Smooth muscle cell (in vitro differentiated cells): ENCODE measurements at regions not wholly inside any gene's neighbourhood (a gene's known extent, or its start where the extent isn't known, plus 50 kb on each side); places are given as distances from the start of the nearest gene placed in this dataset.
"Not testable (repeated sequence)": the region's sequence is repeated elsewhere in the genome, so short reads cannot be mapped to it uniquely, and the experiment has no call there.

Source experiments
- DNase-seq: peaks from one replicate; lab custom pipeline; 2025; ENCODE audit not compliant: unreplicated experiment; lab: John Stamatoyannopoulos, UW
- H2AFZ ChIP-seq: fragments of 200-600 bp; sonication (generic); 2 replicates; pipeline ENCODE4 v1.6.0; 2016; ENCODE audit warnings: antibody characterized with exemption, low read depth, mild to moderate bottlenecking
- H3F3A ChIP-seq: fragments of 200-600 bp; sonication (generic); 2 replicates; pipeline ENCODE4 v1.6.0; 2017; ENCODE audit warnings: antibody characterized with exemption, low read depth
- H3K27ac ChIP-seq: fragments of 200-600 bp; sonication (generic); 2 replicates; pipeline ENCODE4 v1.5.1; 2016; ENCODE audit warnings: low read depth, mild to moderate bottlenecking
- H3K27me3 ChIP-seq: fragments of 200-600 bp; sonication (generic); 2 replicates; pipeline ENCODE4 v1.6.1; 2016; ENCODE audit warnings: low read depth, mild to moderate bottlenecking
- H3K36me3 ChIP-seq: fragments of 200-600 bp; sonication (generic); 2 replicates; pipeline ENCODE4 v1.5.1; 2016; ENCODE audit warnings: low read depth
- H3K4me1 ChIP-seq: fragments of 200-600 bp; sonication (generic); 2 replicates; pipeline ENCODE4 v1.5.1; 2016; ENCODE audit warnings: low read depth
- H3K4me2 ChIP-seq: fragments of 200-600 bp; sonication (generic); 2 replicates; pipeline ENCODE4 v1.6.0; 2016; ENCODE audit warnings: mild to moderate bottlenecking
- H3K4me3 ChIP-seq: fragments of 200-600 bp; sonication (generic); 2 replicates; pipeline ENCODE4 v1.5.1; 2016; ENCODE audit warnings: mild to moderate bottlenecking
- H3K79me2 ChIP-seq: fragments of 200-600 bp; sonication (generic); 2 replicates; pipeline ENCODE4 v1.6.0; 2016; ENCODE audit warnings: low read depth, mild to moderate bottlenecking
- H3K9ac ChIP-seq: fragments of 200-600 bp; sonication (generic); 2 replicates; pipeline ENCODE4 v1.6.0; 2016; ENCODE audit warnings: low read depth
- H3K9me3 ChIP-seq: fragments of 200-600 bp; sonication (generic); replicated peaks from 2 replicates; pipeline ENCODE4 v1.5.1; 2016; ENCODE audit warnings: low read depth
- H4K20me1 ChIP-seq: fragments of 200-600 bp; sonication (generic); 2 replicates; pipeline ENCODE4 v1.6.0; 2016; ENCODE audit warnings: low read depth
- WGBS: methylation state at CpG from one replicate; pipeline ENCODE4 v1.1.7; 2016; ENCODE audit warnings: low lambda C conversion rate; 5-methylcytosine and 5-hydroxymethylcytosine counted together
- TF ChIP-seq, protein P1 (sequence below): fragments of 200-600 bp; sonication (generic); IDR thresholded peaks from 2 replicates; pipeline ENCODE4 v1.5.1; 2017; ENCODE audit warnings: borderline replicate concordance, mild to moderate bottlenecking, antibody characterized with exemption; ENCODE audit not compliant: insufficient read depth, poor library complexity, severe bottlenecking

DNA sequence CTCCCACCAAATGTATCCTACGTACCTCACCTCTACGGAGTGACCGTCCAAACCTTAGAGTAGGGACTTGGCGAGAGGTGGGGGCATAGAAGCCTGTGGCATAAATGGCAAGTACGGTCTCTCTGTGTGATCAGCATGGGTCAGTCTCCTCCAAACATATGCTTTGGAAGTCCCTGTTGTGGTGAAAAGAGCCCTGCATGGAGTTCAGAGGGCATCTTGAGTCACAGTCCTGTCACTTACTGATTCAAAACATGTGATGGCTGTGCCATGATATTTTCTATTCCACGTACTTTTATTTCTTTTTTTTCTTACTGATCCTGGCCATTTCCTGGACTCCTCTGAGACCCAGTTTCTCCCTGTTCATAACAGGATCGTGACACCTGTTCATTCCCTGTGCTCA lies 67.5 kb upstream of the CEP85L start:
- Histone ChIP-seq H3K4me1 (no peaks in the 10 kb centered on the region), H3K4me3 (no peak overlapping the region), H3K9me3 (no peaks in the 10 kb centered on the region), H3K4me2 (no peak overlapping the region), H3K9ac (no peak overlapping the region), H3F3A (no peaks in the 10 kb centered on the region), H3K27ac (no peak overlapping the region), H3K27me3 (no peaks in the 10 kb centered on the region), H4K20me1 (no peaks in the 10 kb centered on the region), H2AFZ (no peak overlapping the region), H3K79me2 (no peaks in the 10 kb centered on the region), H3K36me3 (no peaks in the 10 kb centered on the region)
- DNase-seq: no peak
- TF ChIP-seq, protein P1, sequence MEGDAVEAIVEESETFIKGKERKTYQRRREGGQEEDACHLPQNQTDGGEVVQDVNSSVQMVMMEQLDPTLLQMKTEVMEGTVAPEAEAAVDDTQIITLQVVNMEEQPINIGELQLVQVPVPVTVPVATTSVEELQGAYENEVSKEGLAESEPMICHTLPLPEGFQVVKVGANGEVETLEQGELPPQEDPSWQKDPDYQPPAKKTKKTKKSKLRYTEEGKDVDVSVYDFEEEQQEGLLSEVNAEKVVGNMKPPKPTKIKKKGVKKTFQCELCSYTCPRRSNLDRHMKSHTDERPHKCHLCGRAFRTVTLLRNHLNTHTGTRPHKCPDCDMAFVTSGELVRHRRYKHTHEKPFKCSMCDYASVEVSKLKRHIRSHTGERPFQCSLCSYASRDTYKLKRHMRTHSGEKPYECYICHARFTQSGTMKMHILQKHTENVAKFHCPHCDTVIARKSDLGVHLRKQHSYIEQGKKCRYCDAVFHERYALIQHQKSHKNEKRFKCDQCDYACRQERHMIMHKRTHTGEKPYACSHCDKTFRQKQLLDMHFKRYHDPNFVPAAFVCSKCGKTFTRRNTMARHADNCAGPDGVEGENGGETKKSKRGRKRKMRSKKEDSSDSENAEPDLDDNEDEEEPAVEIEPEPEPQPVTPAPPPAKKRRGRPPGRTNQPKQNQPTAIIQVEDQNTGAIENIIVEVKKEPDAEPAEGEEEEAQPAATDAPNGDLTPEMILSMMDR: no peak
- 92% methylated on average over 7 of the region's 7 CpGs for WGBS

GRCh38 chr6:118718297-118718696 lies 66.9 kb upstream of the CEP85L start:
- Histone ChIP-seq H3K9me3 (no peaks in the 10 kb centered on the region), H4K20me1 (no peaks in the 10 kb centered on the region), H3K4me3 (no peak overlapping the region), H3K9ac (no peak overlapping the region), H3K79me2 (no peaks in the 10 kb centered on the region), H3K4me2 (no peak overlapping the region), H3K27me3 (no peaks in the 10 kb centered on the region), H3F3A (no peaks in the 10 kb centered on the region), H3K27ac (no peak overlapping the region), H2AFZ (no peak overlapping the region), H3K4me1 (no peaks in the 10 kb centered on the region), H3K36me3 (no peaks in the 10 kb centered on the region)
- 92% methylated on average over 4 of the region's 4 CpGs for WGBS
- DNase-seq: no peak
- TF ChIP-seq, protein P1: no peak

DNA sequence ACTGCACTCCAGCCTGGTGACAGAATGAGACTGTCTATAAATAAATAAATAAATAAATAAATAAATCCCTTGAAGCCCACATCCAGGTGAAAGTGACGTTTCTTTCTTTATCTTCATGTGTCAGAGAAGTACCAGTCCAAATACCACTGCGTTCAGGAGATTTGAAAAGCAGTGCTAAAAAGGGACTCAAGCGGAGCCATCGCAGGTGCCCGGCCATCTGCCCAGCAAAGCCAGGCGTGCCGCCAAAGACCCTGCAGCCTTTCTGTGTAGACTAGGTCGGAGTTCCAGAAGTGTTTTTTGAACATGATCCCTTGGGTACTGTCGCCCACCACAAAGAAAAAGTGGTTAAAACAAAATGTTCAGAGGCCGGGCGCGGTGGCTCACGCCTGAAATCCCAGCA lies 65.7 kb upstream of the CEP85L start:
- over 99% methylated on average over 13 of the region's 13 CpGs for WGBS
- H3F3A ChIP-seq: no peaks in the 10 kb centered on the region
- no peak overlapping the region for H3K27ac ChIP-seq
- H3K4me2 ChIP-seq: no peak overlapping the region
- H3K4me1 ChIP-seq: no peaks in the 10 kb centered on the region
- no peaks in the 10 kb centered on the region for H4K20me1 ChIP-seq
- no peak overlapping the region for H3K9ac ChIP-seq
- no peaks in the 10 kb centered on the region for H3K27me3 ChIP-seq
- DNase-seq: no peak
- H3K36me3 ChIP-seq: no peaks in the 10 kb centered on the region
- H3K4me3 ChIP-seq: no peak overlapping the region
- H3K9me3 ChIP-seq: no peaks in the 10 kb centered on the region
- H2AFZ ChIP-seq: no peak overlapping the region
- TF ChIP-seq, protein P1: no peak
- H3K79me2 ChIP-seq: no peaks in the 10 kb centered on the region

GRCh38 chr6:118715907-118716306 lies 64.5 kb upstream of the CEP85L start:
- not testable (repeated sequence) for H3K27me3 ChIP-seq, H3K27ac ChIP-seq, H3K79me2 ChIP-seq, DNase-seq, H3F3A ChIP-seq, H3K4me2 ChIP-seq, H3K4me3 ChIP-seq, H4K20me1 ChIP-seq, H2AFZ ChIP-seq, H3K4me1 ChIP-seq, H3K9me3 ChIP-seq, H3K9ac ChIP-seq, H3K36me3 ChIP-seq
- WGBS: 96% methylated on average over 5 of the region's 5 CpGs
